GM10248 (cell line): ENCODE measurements at regions not wholly inside any gene's neighbourhood (a gene's known extent, or its start where the extent isn't known, plus 50 kb on each side); places are given as distances from the start of the nearest gene placed in this dataset.

ENCODE experiments used
- CTCF ChIA-PET: fragments of 300-600 bp; sonication (Branson Sonifier 250); formaldehyde crosslinking; extraction: SDS; loops from one replicate; lab custom pipeline; 2021; ENCODE audit warnings: antibody characterized with exemption; lab: Yijun Ruan, JAX
- POLR2A ChIA-PET: fragments of 350-650 bp; sonication (Branson Sonifier 250); formaldehyde crosslinking; extraction: SDS; loops from one replicate; lab custom pipeline; 2020; ENCODE audit warnings: antibody characterized with exemption; lab: Yijun Ruan, JAX
- DNase-seq: peaks from one replicate; pipeline ENCODE4 v3.0.0; 2012; ENCODE audit errors: extremely low spot score
- TF ChIP-seq, protein P1 (sequence below): IDR thresholded peaks from 2 replicates; pipeline ENCODE4 v1.5.1; 2012; ENCODE audit warnings: mild to moderate bottlenecking, low read depth; ENCODE audit errors: extremely low read depth, missing control alignments, control extremely low read depth

DNA sequence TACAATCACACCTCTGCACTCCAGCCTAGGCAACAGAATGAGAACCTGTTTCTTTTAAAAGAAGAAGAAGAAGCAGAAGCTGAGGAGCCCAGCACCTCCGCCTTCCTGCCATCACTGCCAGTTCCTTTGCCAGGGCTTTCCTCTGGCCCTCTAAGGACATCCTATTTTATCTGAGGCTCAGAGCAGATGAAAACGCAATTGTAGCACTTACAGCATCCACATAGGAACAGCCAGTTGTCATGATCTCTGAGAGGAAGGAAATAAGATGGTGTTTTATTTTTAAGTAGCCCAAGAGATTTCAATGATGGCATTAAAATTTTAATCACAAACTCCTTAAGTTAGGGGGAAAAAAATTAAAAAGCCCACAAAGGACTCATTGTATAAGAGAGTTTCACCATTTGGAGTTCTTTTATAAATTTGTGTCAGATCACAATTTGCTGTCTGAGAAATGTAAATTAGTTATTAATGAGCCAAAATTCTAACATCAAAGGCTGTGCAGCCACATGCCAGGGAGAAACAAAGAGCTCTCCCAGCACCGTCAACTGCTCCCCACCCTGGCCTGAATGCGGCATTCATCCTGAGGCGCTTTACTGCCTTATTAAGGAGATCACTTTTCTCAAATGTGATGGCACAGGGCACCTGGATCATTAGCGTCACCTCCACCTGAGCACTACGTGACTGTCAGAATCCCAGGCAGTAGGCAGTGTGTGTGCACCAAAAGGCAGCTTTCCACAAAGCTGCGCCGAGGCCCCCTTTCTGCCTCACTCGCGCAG is 393.0 kb downstream of the FOXO1 start:
- ChIA-PET POLR2A (interaction anchor here (0.5 kb wide), 1 partner anchor 249 kb away, joined by 3 read pairs; no protein-coding TSS in a partner anchor), CTCF (interaction anchor here (1.1 to 1.2 kb wide), 2 partner anchors 29 to 395 kb away, joined by 3 to 4 read pairs; no protein-coding TSS in a partner anchor)
- no peak for DNase-seq
- TF ChIP-seq, protein P1, sequence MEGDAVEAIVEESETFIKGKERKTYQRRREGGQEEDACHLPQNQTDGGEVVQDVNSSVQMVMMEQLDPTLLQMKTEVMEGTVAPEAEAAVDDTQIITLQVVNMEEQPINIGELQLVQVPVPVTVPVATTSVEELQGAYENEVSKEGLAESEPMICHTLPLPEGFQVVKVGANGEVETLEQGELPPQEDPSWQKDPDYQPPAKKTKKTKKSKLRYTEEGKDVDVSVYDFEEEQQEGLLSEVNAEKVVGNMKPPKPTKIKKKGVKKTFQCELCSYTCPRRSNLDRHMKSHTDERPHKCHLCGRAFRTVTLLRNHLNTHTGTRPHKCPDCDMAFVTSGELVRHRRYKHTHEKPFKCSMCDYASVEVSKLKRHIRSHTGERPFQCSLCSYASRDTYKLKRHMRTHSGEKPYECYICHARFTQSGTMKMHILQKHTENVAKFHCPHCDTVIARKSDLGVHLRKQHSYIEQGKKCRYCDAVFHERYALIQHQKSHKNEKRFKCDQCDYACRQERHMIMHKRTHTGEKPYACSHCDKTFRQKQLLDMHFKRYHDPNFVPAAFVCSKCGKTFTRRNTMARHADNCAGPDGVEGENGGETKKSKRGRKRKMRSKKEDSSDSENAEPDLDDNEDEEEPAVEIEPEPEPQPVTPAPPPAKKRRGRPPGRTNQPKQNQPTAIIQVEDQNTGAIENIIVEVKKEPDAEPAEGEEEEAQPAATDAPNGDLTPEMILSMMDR: no peak

GRCh38 chr13:40274103-40274502 is 392.3 kb downstream of the FOXO1 start:
- ChIA-PET POLR2A (no interaction called here), CTCF (no interaction called here)
- DNase-seq: no peak
- TF ChIP-seq, protein P1: no peak

DNA sequence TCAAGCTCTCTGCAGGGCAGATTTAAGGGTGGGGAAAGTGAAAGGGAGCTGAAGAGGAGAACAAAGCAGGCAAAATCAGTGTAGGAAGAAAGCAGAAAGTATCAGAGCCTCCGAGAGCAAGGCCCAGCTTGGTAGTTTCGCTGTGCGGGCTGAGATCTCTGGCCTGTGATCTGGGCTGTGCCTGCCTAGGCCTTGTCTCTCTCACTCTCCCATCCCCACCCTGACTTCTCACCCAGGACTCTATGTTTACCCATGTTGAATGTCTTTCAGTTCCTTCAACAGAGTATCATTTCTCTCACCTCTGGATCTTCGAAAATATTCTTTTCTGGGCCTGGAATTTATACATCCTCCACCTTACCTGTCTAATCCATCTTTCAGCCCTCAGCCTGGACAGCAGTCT is 391.3 kb downstream of the FOXO1 start:
- ChIA-PET CTCF (no interaction called here), POLR2A (no interaction called here)
- TF ChIP-seq, protein P1: no peak
- DNase-seq: no peak

DNA sequence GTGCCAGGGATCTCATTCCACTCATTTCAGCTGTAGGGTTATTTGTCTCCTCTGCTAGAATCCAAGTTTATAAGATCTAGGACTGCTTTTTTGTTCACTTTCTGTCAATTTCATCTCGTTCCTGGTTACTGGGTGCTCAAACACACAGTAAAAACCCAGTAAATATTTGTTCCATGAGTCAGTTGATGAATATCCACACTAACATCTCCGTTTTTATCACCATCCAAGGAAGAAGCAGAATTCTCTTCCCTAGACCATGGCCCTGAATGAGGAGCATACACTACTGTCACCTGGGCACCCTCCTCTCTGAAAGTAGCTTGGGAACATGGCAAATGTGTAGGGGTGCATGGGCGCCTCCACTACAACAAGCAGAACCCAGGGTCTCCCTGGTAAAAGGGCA is 390.8 kb downstream of the FOXO1 start:
- TF ChIP-seq, protein P1: no peak
- POLR2A ChIA-PET: no interaction called here
- no peak for DNase-seq
- CTCF ChIA-PET: no interaction called here

DNA sequence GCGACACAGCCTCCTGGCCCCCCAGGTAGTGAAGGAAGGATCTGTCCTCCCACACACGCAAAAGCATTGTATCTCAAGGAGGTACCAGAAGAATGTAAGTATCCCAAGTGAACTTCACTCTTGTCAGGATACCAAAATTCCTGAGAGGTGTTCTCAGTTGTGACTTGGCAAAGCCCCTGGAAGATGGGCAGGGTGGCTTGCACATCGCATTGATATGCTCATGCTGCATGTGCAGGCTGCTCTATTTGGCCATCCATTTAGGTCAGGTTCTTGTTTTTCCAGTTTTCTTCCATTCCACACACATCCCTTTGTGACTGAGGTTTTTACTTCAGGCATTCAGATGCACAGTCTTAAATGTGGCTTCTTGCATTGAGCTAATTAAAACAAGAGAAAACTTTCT is 382.8 kb downstream of the FOXO1 start:
- POLR2A ChIA-PET: no interaction called here
- CTCF ChIA-PET: no interaction called here
- TF ChIP-seq, protein P1: no peak
- DNase-seq: no peak

GRCh38 chr13:40285634-40286033 is 380.8 kb downstream of the FOXO1 start:
- ChIA-PET POLR2A (no interaction called here), CTCF (no interaction called here)
- DNase-seq: no peak
- TF ChIP-seq, protein P1: no peak

GRCh38 chr13:40287428-40287827 is 379.0 kb downstream of the FOXO1 start:
- DNase-seq: no peak
- TF ChIP-seq, protein P1: no peak
- ChIA-PET POLR2A (no interaction called here), CTCF (interaction anchor here (1.1 to 1.8 kb wide), 2 partner anchors 9 to 11 kb away, joined by 4 read pairs; no protein-coding TSS in a partner anchor)
